GM19463 (cell line): ENCODE measurements at regions not wholly inside any gene's neighbourhood (a gene's known extent, or its start where the extent isn't known, plus 50 kb on each side); places are given as distances from the start of the nearest gene placed in this dataset.

Experiments used
- ATAC-seq: cut with Tn5 transposase; IDR thresholded peaks from one replicate; pipeline ENCODE4 v1.9.1; 2021; ENCODE audit warnings: mild to moderate bottlenecking, moderate library complexity; ENCODE audit not compliant: unreplicated experiment

DNA sequence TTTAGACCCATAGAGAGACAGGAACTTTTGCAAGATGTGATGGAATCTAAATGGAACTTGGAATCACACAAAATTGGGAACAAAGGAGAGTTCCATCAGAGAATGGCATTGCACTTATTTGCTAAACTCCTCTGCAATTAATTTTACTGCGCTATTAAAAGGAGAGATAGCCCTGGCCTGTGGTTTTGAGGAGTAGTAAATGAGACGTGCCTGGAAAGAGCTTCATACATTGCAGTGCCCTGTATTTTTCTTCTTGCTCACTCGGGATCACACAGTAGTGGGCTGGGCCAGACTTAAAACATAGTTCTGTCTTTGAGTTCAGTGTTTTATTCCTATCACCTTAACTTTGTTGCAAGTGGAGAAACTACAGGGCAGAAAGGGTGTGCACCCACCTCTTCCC, 94.4 kb upstream of the SLC27A6 start:
- ATAC-seq: no peak

DNA sequence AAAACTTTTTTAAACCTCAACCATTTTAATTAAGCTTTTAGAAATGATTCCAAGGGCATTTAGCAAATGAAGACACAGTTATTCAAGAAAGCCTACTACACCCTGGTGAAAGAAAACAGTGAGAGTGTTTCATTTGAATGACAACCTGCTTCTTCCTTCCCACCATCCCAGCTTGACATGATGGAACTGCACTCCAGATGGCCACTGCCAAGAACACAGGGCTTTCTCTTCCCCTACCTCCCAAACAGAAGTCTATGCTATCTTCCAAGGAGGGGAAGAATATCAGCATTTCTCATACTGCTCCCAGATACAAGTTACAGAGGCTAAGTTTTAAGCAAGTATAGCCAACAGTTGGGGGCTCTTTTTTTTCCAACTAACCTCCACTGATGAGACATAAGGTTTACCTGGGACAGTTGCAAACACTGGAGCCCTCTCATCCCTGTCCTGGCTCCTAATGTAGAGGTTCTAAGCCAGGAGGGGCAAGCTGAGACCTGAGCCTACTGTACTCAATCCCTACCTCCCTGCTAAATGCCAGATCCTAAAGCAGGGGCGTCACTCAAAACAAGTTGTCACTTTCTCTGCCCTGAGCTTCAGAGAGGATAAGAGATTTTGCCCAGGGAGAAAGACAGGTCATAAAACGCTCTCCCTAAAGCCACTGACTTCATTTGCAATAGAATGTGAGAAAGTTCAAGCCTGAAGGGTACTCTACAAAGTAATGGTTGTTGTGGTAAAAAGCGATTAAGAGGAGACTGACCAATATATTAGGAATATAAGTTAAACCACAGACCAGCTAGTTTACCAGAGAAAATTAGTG, 88.5 kb upstream of the SLC27A6 start:
- ATAC-seq: no peak

DNA sequence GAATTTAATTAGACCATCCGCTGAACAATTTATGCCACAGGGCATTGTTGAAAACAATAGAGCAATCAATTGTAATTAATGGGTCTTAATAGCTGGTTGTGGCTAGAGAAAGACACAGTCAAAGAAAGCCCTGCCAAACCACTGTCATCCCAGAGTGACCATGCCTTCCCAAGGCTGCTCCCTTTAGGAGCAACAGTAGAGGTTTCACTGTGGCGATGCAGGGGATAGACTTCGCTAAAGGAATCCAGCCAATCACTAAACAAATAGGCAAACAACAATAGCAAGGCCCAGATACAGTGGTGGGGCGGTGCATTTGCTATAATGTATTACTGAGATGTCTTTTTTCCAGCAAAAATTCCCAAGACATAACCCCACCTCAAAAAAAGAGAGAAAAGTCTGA, 87.8 kb upstream of the SLC27A6 start:
- no peak for ATAC-seq

DNA sequence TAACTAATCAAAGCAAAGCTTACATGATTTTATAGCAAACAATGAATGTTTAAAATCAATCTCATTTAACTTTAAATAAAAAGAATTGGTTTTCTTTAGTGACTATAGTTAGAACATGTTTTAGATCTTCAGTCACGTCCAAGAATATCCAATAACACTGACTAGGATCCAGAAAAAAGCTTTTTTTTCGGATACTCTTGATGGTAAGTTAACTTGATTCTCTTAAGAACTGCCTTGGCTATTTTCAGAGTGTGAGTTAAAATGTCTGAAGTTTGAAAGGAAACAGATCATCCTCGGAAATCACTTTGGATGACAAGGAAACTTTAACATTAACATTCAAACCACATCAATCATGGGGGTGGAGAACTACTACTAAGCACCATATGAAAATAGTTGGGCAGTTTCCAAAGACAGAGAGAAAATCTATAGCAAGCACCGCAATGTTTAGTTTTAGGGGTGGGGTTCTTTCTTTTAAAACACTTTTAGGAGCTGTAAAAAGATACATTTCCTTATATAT, 83.7 kb upstream of the SLC27A6 start:
- ATAC-seq: no peak

DNA sequence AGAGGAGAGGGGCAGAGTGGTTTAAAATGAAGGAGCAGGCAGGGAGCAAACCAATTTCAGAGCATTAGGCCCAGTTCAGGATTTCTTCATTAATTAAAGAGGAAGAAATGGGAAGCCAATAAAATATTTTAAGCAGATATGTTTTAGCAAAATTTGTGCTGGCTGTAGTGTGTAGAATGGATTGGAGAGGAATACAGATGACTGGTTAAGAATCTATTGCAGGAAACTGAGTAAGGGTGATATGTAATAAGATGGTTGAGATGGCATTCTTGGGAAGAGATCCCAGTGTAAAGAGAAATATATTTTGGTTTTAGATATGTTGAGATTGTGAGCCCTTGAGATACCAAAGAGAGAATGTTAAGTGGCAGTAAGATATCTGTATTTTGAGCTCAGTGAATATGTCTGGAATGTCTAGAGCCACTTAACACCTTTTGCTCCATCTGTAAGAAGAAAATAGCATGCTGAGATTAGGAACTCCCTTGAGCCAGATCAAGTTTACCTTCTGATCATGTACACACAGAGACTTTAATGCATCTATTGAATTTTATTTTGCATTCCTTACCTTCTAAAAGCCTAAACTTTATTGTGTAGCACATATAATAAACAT, 79.5 kb upstream of the SLC27A6 start:
- ATAC-seq: no peak

DNA sequence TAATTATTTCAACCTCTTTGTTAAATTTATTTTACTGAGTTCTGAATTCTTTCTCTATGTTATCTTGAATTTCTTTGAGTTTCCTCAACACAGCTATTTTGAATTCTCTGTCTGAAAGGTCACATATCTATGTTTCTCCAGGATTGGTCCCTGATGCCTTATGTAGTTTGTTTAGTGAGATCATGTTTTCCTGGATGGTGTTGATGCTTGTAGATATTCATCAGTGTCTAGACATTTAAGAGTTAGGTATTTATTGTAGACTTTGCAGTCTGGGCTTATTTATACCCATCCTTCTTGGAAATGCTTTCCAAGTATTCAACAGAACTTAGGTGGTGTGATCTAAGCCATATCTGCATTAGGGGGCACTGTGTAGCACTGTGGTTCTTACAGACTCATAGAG, 70.2 kb upstream of the SLC27A6 start:
- no peak for ATAC-seq

DNA sequence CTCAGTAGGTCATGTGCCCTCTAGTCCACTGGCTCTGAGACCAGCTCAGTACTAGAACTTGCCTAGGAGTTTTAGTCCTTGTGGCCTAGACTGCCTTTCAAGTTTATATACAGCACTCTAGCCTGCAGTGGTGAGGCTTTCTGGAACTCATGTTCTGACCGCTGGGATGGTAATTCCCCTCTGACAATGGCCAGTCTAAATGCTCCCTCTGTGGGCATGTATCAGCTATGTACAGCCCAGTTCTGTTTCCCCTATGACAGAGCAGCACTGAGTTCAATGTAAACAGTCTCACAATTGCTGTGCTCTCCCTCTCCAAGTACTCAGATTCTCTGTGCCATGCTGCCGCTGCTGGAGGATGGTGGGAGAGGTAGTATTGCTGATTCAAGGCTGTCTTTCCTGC, 68.6 kb upstream of the SLC27A6 start:
- ATAC-seq: no peak

DNA sequence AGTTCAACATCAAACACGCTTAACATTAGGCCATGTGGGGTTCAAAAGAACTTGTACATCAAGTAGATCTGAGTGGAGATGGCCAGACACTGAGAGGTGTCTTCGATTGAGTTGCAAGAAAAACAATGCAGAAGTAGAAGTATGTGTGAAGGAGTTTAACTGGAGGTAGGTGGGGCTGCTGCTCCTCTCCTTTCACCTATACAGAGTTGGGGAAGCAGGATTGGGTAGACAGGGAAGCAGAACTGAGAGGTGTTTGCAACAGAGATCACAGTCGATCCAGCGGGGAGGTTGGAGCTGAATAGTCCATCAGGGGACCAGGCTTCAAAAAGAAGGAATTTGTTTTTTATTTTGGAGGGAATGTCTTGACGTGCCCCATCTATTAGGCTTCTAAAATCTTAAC, 61.7 kb upstream of the SLC27A6 start:
- no peak for ATAC-seq

DNA sequence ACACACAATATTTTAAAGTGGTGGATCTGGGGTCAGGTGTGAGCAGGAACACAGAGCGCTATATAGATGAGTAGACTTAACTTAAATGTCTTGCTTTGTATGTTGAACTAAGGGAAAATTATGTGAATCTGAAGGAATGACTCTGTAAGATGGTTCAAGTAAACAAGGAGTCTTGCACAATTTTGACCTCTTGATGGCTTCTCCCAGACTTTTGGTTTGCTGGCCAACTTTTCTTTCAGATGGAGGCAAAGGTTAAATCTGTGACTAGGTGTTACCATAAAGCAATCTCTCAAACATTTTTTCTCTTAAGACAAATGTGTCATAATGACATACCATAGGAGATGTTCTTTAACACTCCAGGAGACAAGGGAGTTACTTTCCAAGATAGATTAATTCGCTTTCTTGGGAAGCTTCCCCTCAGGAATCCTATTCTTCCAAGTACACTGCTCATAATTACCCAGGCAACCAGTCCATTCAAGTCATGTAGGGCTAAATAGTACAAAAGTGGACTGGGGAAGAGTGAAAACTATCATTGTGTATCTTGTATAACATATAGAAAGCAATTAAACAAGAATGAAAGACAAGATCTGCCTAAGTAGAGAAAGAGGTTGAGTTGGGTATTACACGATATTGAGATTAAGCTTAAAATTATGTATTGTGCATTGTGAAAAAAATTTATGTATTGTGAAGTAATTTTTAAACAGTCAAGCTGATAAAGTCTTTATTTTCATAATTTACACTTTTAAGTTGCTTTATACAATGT, 60.3 kb upstream of the SLC27A6 start:
- ATAC-seq: peak; percentile 8

DNA sequence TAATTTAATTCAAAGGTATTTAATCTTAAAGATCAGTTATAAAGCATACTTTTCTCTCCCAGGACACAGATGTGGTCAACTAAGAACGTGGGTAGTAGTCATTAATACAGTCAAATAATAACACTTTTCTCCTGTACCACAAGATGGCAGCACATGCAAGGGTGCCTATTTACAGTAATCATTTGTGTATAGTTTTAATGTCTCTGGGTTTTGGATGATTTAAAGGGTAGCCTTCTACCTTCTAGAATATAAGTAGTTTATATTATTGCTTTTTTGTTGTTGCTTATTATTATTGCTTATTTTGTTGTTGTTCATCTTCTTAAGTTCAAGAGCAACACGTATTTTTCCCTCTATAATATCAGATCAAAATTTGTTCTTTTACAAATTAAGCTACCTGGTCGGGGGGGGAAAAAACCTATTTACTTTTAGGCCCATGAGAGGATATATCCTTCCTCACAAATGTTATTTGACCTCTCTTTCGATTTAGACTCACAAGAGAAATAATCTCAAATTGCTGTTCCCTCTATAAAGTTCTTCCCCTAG, 59.6 kb upstream of the SLC27A6 start:
- ATAC-seq: peak; percentile 81

DNA sequence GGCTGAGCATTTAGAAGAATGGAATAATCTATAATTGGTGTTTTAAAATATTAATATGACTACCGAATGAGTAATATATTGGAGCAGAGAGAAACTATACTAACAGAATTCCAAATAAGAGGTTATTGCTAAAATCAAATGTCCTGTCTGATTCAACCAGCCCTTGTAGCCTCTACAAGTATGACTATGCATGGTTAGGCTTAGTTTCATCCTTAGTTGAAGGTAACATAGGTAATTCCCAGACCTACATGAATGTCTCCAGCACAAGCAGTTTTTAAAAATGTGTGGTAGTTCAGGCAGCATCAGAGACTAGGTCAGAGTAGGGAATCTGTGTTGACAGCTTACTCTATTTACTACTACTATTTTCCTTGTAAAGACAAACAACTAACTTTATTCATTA, 51.7 kb upstream of the SLC27A6 start:
- ATAC-seq: peak; percentile 87
